AG04449 (cell line): ENCODE measurements at regions not wholly inside any gene's neighbourhood (a gene's known extent, or its start where the extent isn't known, plus 50 kb on each side); places are given as distances from the start of the nearest gene placed in this dataset.

Source experiments
- CTCF ChIA-PET: fragments of 350-600 bp; formaldehyde crosslinking; extraction: SDS; loops from one replicate; lab custom pipeline; 2021; ENCODE audit warnings: antibody characterized with exemption; lab: Yijun Ruan, JAX
- POLR2A ChIA-PET: fragments of 400-600, 350-600 bp; formaldehyde crosslinking; extraction: SDS; loops from one replicate; lab custom pipeline; 2020; ENCODE audit warnings: antibody characterized with exemption, inconsistent platforms; lab: Yijun Ruan, JAX
- DNase-seq: peaks from one replicate; pipeline ENCODE4 v3.0.0-alpha.2; 2010; ENCODE audit warnings: low read depth, low spot score
- H3K4me3 ChIP-seq: 2 replicates; pipeline ENCODE4 v1.5.1; 2011; ENCODE audit warnings: low read depth, mild to moderate bottlenecking, control low read depth, low read length
- TF ChIP-seq, protein P1 (sequence below): IDR thresholded peaks from one replicate; pipeline ENCODE4 v1.5.1; 2011; ENCODE audit warnings: mild to moderate bottlenecking, moderate library complexity, low read length, control low read depth, inconsistent platforms; ENCODE audit not compliant: insufficient read depth; ENCODE audit errors: missing control alignments

DNA sequence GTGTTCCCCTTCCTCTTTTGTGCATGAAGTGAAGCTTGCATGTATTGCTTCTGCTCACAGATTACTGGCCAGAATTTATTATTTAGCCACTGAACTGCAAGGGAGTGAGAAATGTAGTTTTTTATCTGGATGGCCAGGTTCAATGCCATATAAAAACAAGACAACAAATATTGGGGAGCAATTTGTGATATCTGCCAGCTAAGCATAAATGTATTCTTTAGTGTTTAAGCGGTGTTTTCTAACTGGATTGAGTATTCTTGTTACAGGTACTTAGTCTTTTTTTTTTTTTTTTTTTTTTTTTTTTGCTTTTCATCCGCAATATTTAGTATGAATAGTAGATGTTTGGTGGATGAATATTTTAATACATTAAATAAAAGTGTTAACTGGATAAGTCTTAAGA, 158.2 kb downstream of the TFAP2B start:
- H3K4me3 ChIP-seq, result no peak overlapping the region
- ChIA-PET POLR2A (no interaction called here), CTCF (no interaction called here)
- no peak for DNase-seq
- TF ChIP-seq, protein P1, sequence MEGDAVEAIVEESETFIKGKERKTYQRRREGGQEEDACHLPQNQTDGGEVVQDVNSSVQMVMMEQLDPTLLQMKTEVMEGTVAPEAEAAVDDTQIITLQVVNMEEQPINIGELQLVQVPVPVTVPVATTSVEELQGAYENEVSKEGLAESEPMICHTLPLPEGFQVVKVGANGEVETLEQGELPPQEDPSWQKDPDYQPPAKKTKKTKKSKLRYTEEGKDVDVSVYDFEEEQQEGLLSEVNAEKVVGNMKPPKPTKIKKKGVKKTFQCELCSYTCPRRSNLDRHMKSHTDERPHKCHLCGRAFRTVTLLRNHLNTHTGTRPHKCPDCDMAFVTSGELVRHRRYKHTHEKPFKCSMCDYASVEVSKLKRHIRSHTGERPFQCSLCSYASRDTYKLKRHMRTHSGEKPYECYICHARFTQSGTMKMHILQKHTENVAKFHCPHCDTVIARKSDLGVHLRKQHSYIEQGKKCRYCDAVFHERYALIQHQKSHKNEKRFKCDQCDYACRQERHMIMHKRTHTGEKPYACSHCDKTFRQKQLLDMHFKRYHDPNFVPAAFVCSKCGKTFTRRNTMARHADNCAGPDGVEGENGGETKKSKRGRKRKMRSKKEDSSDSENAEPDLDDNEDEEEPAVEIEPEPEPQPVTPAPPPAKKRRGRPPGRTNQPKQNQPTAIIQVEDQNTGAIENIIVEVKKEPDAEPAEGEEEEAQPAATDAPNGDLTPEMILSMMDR, result no peak

DNA sequence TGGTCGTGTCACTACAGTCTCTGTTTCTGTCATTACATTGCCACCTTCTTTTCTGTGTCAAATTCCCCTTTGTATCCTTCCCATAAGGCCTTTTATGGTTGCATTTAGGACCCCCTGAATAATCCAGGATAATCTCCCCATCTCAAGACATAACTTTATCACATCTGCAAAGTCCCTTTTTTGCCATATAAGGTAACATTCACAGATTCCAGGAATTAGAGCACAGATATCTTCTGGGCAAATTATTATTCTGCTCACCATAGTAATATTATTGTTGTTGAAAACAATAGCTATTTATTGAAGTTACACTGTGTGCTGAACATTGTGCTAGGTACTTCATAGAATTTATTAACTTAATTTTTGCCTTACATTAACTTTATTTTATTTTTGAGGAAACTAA, 159.1 kb downstream of the TFAP2B start:
- H3K4me3 ChIP-seq, result no peak overlapping the region
- ChIA-PET POLR2A (no interaction called here), CTCF (no interaction called here)

GRCh38 chr6:50978380-50979170, 159.9 kb downstream of the TFAP2B start:
- no peak for DNase-seq
- CTCF ChIA-PET, result no interaction called here
- no peak overlapping the region for H3K4me3 ChIP-seq
- TF ChIP-seq, protein P1, result no peak
- POLR2A ChIA-PET, result no interaction called here

More for the DNA sequence above, 159.1 kb downstream of the TFAP2B start:
- DNase-seq, result no peak
- TF ChIP-seq, protein P1, result no peak

DNA sequence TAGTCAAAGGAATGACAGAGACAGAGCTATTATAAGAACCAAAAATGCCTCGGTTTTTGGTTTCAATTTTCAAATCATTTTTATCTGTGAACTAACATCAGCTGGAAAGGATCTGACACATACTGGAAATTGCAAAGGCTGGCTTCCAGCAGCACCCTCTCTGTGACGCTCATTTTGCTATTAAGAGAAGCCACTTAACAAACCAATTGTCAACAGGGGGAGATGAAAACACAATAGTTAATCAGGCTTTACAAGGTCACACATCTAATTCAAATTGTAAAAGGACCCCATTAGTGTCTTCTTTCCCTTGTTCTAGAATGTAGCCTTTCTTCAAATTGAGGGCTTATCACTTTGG, 160.5 kb downstream of the TFAP2B start:
- TF ChIP-seq, protein P1, result no peak
- H3K4me3 ChIP-seq, result no peak overlapping the region
- no peak for DNase-seq
- ChIA-PET POLR2A (no interaction called here), CTCF (no interaction called here)

DNA sequence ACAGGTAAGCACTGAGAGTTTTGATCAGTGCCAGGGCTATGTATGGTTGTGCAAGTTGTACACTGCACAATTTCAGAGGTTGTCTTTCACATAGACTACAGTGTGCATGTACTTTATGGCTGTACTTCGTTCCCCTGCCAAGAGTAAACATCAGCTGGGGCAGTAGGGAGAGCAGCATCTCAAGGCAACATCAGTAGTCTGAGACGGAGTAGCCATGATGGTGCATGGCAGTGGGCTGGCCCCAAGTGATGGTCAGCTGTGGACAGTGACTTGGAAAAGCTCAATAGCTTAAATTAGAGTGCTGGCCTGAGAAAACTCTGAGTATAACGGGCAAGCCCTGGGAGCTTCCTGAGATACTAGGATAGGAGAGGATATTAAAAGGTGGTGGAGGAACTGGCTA, 165.5 kb downstream of the TFAP2B start:
- CTCF ChIA-PET, result no interaction called here
- TF ChIP-seq, protein P1, result no peak
- no peak for DNase-seq
- no peak overlapping the region for H3K4me3 ChIP-seq
- POLR2A ChIA-PET, result no interaction called here

- TF ChIP-seq, protein P1, result no peak
- CTCF ChIA-PET, result no interaction called here
- POLR2A ChIA-PET, result no interaction called here
- DNase-seq, result no peak
- H3K4me3 ChIP-seq, result no peak overlapping the region
Measured at GRCh38 chr6:50986319-50986718, 167.6 kb downstream of the TFAP2B start.
